ENCODE measurements at regions not wholly inside any gene's neighbourhood (a gene's known extent, or its start where the extent isn't known, plus 50 kb on each side); places are given as distances from the start of the nearest gene placed in this dataset.

DNA sequence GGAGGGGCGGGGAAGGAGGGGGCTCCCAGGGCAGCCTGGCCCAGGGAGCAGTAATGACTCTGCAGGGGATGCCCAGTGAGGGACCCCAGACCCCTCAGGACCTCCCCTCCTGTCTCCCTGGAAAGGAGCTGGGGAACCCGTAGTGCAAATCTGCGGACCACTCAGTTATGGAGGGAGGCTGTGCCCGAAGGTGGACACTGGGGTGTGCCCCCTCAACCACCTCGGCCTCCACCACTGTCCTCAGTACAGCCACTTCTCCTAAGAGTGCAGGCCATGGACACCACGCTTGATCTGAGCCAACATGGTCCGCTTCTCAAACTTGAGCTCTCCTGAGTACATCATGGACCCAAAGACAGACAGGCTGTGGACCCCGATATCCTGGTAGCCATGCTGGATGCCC is 378.2 kb upstream of the MAOA start:
- no peaks in the 10 kb centered on the region for H3K9me3 ChIP-seq (ENCODE audit: insufficient read depth, low read depth, low read length)

DNA sequence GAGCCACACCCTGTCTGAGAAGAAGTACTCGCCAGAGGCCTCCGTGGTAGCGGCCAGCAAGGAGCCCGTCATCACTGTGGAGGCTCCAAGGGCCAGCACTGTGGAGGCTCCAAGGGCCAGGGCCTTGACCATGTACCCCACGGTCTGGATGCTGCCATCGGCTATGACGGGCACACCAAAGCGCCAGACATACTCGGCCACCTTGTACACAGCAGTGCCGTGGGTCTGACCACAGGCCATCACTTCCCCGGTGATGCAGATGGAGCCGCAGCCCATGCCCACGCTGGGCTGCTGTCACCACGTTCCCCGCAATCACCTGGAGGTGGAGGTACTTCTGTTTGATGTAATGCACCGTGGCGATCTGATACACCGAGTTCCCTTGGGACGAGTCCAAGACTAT is 377.7 kb upstream of the MAOA start:
- H2BK12ac ChIP-seq (ENCODE audit: low read length) = no peak overlapping the region
- H3K14ac ChIP-seq (ENCODE audit: low read length) = no peak overlapping the region
- H3K27ac ChIP-seq (ENCODE audit: low read depth, low read length) = no peak overlapping the region
- no peak overlapping the region for H3K4ac ChIP-seq (ENCODE audit: low read depth, low read length)
- no peak overlapping the region for H3K4me3 ChIP-seq (ENCODE audit: low read depth, low read length)
- no peaks in the 10 kb centered on the region for H3K79me1 ChIP-seq (ENCODE audit: low read length)
- H3K4me2 ChIP-seq (ENCODE audit: low read length) = no peak overlapping the region
- H3K4me1 ChIP-seq (ENCODE audit: control insufficient read depth in 1 of 2, insufficient read depth in 2 of 2, low read length in 2 of 2) = no peaks in the 10 kb centered on the region
- no peak overlapping the region for H4K8ac ChIP-seq (ENCODE audit: low read depth, low read length)
- no peak overlapping the region for H3K18ac ChIP-seq (ENCODE audit: low read length)
- H3K23ac ChIP-seq (ENCODE audit: low read length) = no peak overlapping the region
- H4K91ac ChIP-seq (ENCODE audit: low read depth, low read length) = no peak overlapping the region
- no peak for DNase-seq
- no peaks in the 10 kb centered on the region for H3K9me3 ChIP-seq (ENCODE audit: insufficient read depth, low read depth, low read length)
- no peak overlapping the region for H2AFZ ChIP-seq (ENCODE audit: insufficient read depth, low read length, poor library complexity)
- no peak overlapping the region for H4K12ac ChIP-seq (ENCODE audit: low read depth, low read length)
- no peaks in the 10 kb centered on the region for H3K36me3 ChIP-seq (ENCODE audit: control insufficient read depth in 1 of 2, insufficient read depth in 2 of 2, low read length in 2 of 2)
- no peak overlapping the region for H3K9ac ChIP-seq (ENCODE audit: low read length)
- no peak overlapping the region for H2AK5ac ChIP-seq (ENCODE audit: low read length)
- no peak overlapping the region for H2BK120ac ChIP-seq (ENCODE audit: insufficient read depth, low read length, poor library complexity)
- no peaks in the 10 kb centered on the region for H3K79me2 ChIP-seq (ENCODE audit: control insufficient read depth, insufficient read depth, low read length, poor library complexity)
- no CpG with 5 or more reads among the region's 19 CpGs for WGBS (ENCODE audit: extremely low coverage, insufficient coverage, insufficient read length)
- H2BK5ac ChIP-seq (ENCODE audit: low read depth, low read length, poor library complexity) = no peak overlapping the region
- H3K27me3 ChIP-seq (ENCODE audit: insufficient read depth, low read length) = no peaks in the 10 kb centered on the region

More for the DNA sequence above, 378.2 kb upstream of the MAOA start:
- Histone ChIP-seq H4K8ac (ENCODE audit: low read depth, low read length) (no peak overlapping the region), H2AFZ (ENCODE audit: insufficient read depth, low read length, poor library complexity) (no peak overlapping the region), H2AK5ac (ENCODE audit: low read length) (no peak overlapping the region), H3K23ac (ENCODE audit: low read length) (no peak overlapping the region), H3K36me3 (ENCODE audit: control insufficient read depth in 1 of 2, insufficient read depth in 2 of 2, low read length in 2 of 2) (no peaks in the 10 kb centered on the region), H3K79me1 (ENCODE audit: low read length) (no peaks in the 10 kb centered on the region), H2BK12ac (ENCODE audit: low read length) (no peak overlapping the region), H3K27me3 (ENCODE audit: insufficient read depth, low read length) (no peaks in the 10 kb centered on the region), H3K79me2 (ENCODE audit: control insufficient read depth, insufficient read depth, low read length, poor library complexity) (no peaks in the 10 kb centered on the region), H3K14ac (ENCODE audit: low read length) (no peak overlapping the region), H4K12ac (ENCODE audit: low read depth, low read length) (no peak overlapping the region), H2BK120ac (ENCODE audit: insufficient read depth, low read length, poor library complexity) (no peak overlapping the region), H3K18ac (ENCODE audit: low read length) (no peak overlapping the region), H3K4ac (ENCODE audit: low read depth, low read length) (no peak overlapping the region), H3K27ac (ENCODE audit: low read depth, low read length) (no peak overlapping the region), H3K9ac (ENCODE audit: low read length) (no peak overlapping the region), H3K4me1 (ENCODE audit: control insufficient read depth in 1 of 2, insufficient read depth in 2 of 2, low read length in 2 of 2) (no peaks in the 10 kb centered on the region), H3K4me2 (ENCODE audit: low read length) (no peak overlapping the region), H2BK5ac (ENCODE audit: low read depth, low read length, poor library complexity) (no peak overlapping the region), H3K4me3 (ENCODE audit: low read depth, low read length) (no peak overlapping the region), H4K91ac (ENCODE audit: low read depth, low read length) (no peak overlapping the region)
- DNase-seq = no peak
- WGBS (ENCODE audit: extremely low coverage, insufficient coverage, insufficient read length) = no CpG with 5 or more reads among the region's 8 CpGs

DNA sequence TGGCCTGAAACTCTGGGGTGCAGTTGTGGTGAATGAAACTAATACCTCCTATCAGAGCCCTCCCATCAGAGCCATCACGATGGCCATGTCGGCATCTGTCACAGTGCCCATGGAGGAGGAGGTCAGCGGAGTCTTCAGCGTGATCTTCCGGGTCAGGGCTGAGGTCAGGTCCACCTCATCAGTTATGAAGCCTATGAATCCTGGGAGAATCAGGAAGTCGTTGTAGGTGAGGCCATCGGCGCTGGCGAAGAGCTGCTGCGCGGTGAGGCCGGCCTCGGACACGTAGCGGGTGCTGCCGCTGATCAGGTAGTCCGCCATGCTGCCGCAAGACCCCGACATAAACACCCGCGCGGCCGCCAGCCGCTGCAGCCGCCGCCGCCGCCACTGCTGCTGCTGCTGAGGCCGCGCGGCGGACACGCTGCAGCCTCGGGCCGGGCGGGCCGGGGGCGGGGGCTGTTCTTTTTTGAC is 376.7 kb upstream of the MAOA start:
- no peak overlapping the region for H2BK5ac ChIP-seq (ENCODE audit: low read depth, low read length, poor library complexity)
- H3K9ac ChIP-seq (ENCODE audit: low read length) = no peak overlapping the region
- H3K79me2 ChIP-seq (ENCODE audit: control insufficient read depth, insufficient read depth, low read length, poor library complexity) = no peaks in the 10 kb centered on the region
- no peak overlapping the region for H3K18ac ChIP-seq (ENCODE audit: low read length)
- H2AK5ac ChIP-seq (ENCODE audit: low read length) = no peak overlapping the region
- H3K27me3 ChIP-seq (ENCODE audit: insufficient read depth, low read length) = no peaks in the 10 kb centered on the region
- no CpG with 5 or more reads among the region's 38 CpGs for WGBS (ENCODE audit: extremely low coverage, insufficient coverage, insufficient read length)
- no peak overlapping the region for H2BK120ac ChIP-seq (ENCODE audit: insufficient read depth, low read length, poor library complexity)
- no peak overlapping the region for H4K91ac ChIP-seq (ENCODE audit: low read depth, low read length)
- no peak overlapping the region for H3K27ac ChIP-seq (ENCODE audit: low read depth, low read length)
- no peaks in the 10 kb centered on the region for H3K4me1 ChIP-seq (ENCODE audit: control insufficient read depth in 1 of 2, insufficient read depth in 2 of 2, low read length in 2 of 2)
- no peaks in the 10 kb centered on the region for H3K36me3 ChIP-seq (ENCODE audit: control insufficient read depth in 1 of 2, insufficient read depth in 2 of 2, low read length in 2 of 2)
- H3K4ac ChIP-seq (ENCODE audit: low read depth, low read length) = no peak overlapping the region
- no peak overlapping the region for H3K23ac ChIP-seq (ENCODE audit: low read length)
- no peak overlapping the region for H3K4me3 ChIP-seq (ENCODE audit: low read depth, low read length)
- no peak overlapping the region for H4K12ac ChIP-seq (ENCODE audit: low read depth, low read length)
- no peak overlapping the region for H3K4me2 ChIP-seq (ENCODE audit: low read length)
- no peaks in the 10 kb centered on the region for H3K9me3 ChIP-seq (ENCODE audit: insufficient read depth, low read depth, low read length)
- H2AFZ ChIP-seq (ENCODE audit: insufficient read depth, low read length, poor library complexity) = no peak overlapping the region
- no peaks in the 10 kb centered on the region for H3K79me1 ChIP-seq (ENCODE audit: low read length)
- peak in 1 of 2 donors; percentile 16 for DNase-seq
- H4K8ac ChIP-seq (ENCODE audit: low read depth, low read length) = no peak overlapping the region
- H3K14ac ChIP-seq (ENCODE audit: low read length) = no peak overlapping the region
- H2BK12ac ChIP-seq (ENCODE audit: low read length) = no peak overlapping the region

GRCh38 chrX:43283187-43283586 is 372.9 kb upstream of the MAOA start:
- no CpG with 5 or more reads among the region's 1 CpG for WGBS (ENCODE audit: extremely low coverage, insufficient coverage, insufficient read length)
- Histone ChIP-seq H3K9ac (ENCODE audit: low read length) (no peak overlapping the region), H4K8ac (ENCODE audit: low read depth, low read length) (no peak overlapping the region), H2BK12ac (ENCODE audit: low read length) (no peak overlapping the region), H2AFZ (ENCODE audit: insufficient read depth, low read length, poor library complexity) (no peak overlapping the region), H3K79me2 (ENCODE audit: control insufficient read depth, insufficient read depth, low read length, poor library complexity) (no peaks in the 10 kb centered on the region), H4K12ac (ENCODE audit: low read depth, low read length) (no peak overlapping the region), H3K79me1 (ENCODE audit: low read length) (no peaks in the 10 kb centered on the region), H3K18ac (ENCODE audit: low read length) (no peak overlapping the region), H4K91ac (ENCODE audit: low read depth, low read length) (no peak overlapping the region), H2AK5ac (ENCODE audit: low read length) (no peak overlapping the region), H3K23ac (ENCODE audit: low read length) (no peak overlapping the region), H3K27me3 (ENCODE audit: insufficient read depth, low read length) (no peaks in the 10 kb centered on the region), H2BK120ac (ENCODE audit: insufficient read depth, low read length, poor library complexity) (no peak overlapping the region), H3K9me3 (ENCODE audit: insufficient read depth, low read depth, low read length) (no peaks in the 10 kb centered on the region), H3K36me3 (ENCODE audit: control insufficient read depth in 1 of 2, insufficient read depth in 2 of 2, low read length in 2 of 2) (no peaks in the 10 kb centered on the region), H3K4me1 (ENCODE audit: control insufficient read depth in 1 of 2, insufficient read depth in 2 of 2, low read length in 2 of 2) (no peaks in the 10 kb centered on the region), H3K4ac (ENCODE audit: low read depth, low read length) (no peak overlapping the region), H3K4me2 (ENCODE audit: low read length) (no peak overlapping the region), H2BK5ac (ENCODE audit: low read depth, low read length, poor library complexity) (no peak overlapping the region), H3K4me3 (ENCODE audit: low read depth, low read length) (no peak overlapping the region), H3K14ac (ENCODE audit: low read length) (no peak overlapping the region), H3K27ac (ENCODE audit: low read depth, low read length) (no peak overlapping the region)
- DNase-seq = no peak

Data from trophoblast cell (in vitro differentiated cells and primary cell).